CD4-positive, alpha-beta T cell (primary cell): ENCODE measurements at regions not wholly inside any gene's neighbourhood (a gene's known extent, or its start where the extent isn't known, plus 50 kb on each side); places are given as distances from the start of the nearest gene placed in this dataset.
"Not testable (repeated sequence)": the region's sequence is repeated elsewhere in the genome, so short reads cannot be mapped to it uniquely, and the experiment has no call there.

ENCODE experiments used
- ATAC-seq: fragments of 200-7000 bp; cut with Tn5 transposase; one replicate; pipeline ENCODE4 v1.10.0; 2022; ENCODE audit warnings: mild to moderate bottlenecking; ENCODE audit not compliant: poor library complexity
- CTCF ChIA-PET: fragments of 350-600 bp; sonication (Branson Sonifier 250); formaldehyde crosslinking; loops from one replicate; lab custom pipeline; 2021; ENCODE audit warnings: antibody characterized with exemption, inconsistent platforms; lab: Charles Lee
- POLR2A ChIA-PET: fragments of 350-600 bp; sonication (Branson Sonifier 250); formaldehyde crosslinking; loops from one replicate; lab custom pipeline; 2021; ENCODE audit warnings: antibody characterized with exemption, inconsistent platforms; lab: Charles Lee
- DNase-seq, 14 experiments: peaks; one replicate each; pipeline ENCODE4 v3.0.0-alpha.2; 2013 to 2020; ENCODE audit warnings: mixed read lengths in 2 of 14
- H3K27ac ChIP-seq, 2 donors: one replicate each; pipeline versions ENCODE4 v1.5.1 to v1.7.0; 2013; ENCODE audit warnings: low read length in 2 of 2, low read depth in 1 of 2, mild to moderate bottlenecking in 1 of 2
- H3K27me3 ChIP-seq, 2 experiments: 1 replicate in 1 of 2; 2 replicates in 1 of 2; pipeline versions ENCODE4 v1.6.1 to v1.7.0; 2013; ENCODE audit warnings: low read length in 2 of 2, control low read depth in 1 of 2, mild to moderate bottlenecking in 1 of 2, moderate library complexity in 1 of 2; ENCODE audit not compliant: insufficient read depth in 2 of 2, control insufficient read depth in 1 of 2
- H3K36me3 ChIP-seq: one replicate; pipeline ENCODE4 v1.6.1; 2013; ENCODE audit warnings: low read length, control low read depth; ENCODE audit not compliant: insufficient read depth
- H3K4me1 ChIP-seq: one replicate; pipeline ENCODE4 v1.6.1; 2013; ENCODE audit warnings: low read length, control low read depth; ENCODE audit not compliant: insufficient read depth
- H3K4me3 ChIP-seq: one replicate; pipeline ENCODE4 v1.5.1; 2013; ENCODE audit warnings: mild to moderate bottlenecking, low read length, moderate library complexity
- H3K9me3 ChIP-seq, 2 experiments: 1 replicate in 1 of 2; 2 replicates in 1 of 2; pipeline versions ENCODE4 v1.6.1 to v1.7.0; 2013; ENCODE audit warnings: low read length in 2 of 2, mild to moderate bottlenecking in 2 of 2, control low read depth in 1 of 2, moderate library complexity in 1 of 2; ENCODE audit not compliant: control insufficient read depth in 1 of 2, insufficient read depth in 1 of 2
- H3K27ac Mint-ChIP-seq: one replicate; pipeline ENCODE4 v1.8.0; 2020; ENCODE audit warnings: mixed read lengths
- H3K27me3 Mint-ChIP-seq: one replicate; pipeline ENCODE4 v1.8.0; 2021; ENCODE audit warnings: mixed read lengths
- H3K36me3 Mint-ChIP-seq: one replicate; pipeline ENCODE4 v1.8.0; 2021; ENCODE audit warnings: low read depth, mixed read lengths
- H3K4me1 Mint-ChIP-seq: one replicate; pipeline ENCODE4 v1.8.0; 2021; ENCODE audit warnings: low read depth, mixed read lengths
- H3K4me3 Mint-ChIP-seq: one replicate; pipeline ENCODE4 v1.8.0; 2020; ENCODE audit warnings: mild to moderate bottlenecking, mixed read lengths
- H3K9me3 Mint-ChIP-seq: one replicate; pipeline ENCODE4 v1.8.0; 2020; ENCODE audit warnings: mixed read lengths
- CTCF ChIP-seq: fragments of 200-600 bp; IDR thresholded peaks from one replicate; pipeline ENCODE4 v1.8.0; 2022; ENCODE audit warnings: antibody characterized with exemption, mild to moderate bottlenecking
- intact Hi-C, 2 experiments: fragments of 100-400 bp; cut with DNase I in 1 of 2; cut with micrococcal nuclease in 1 of 2; formaldehyde crosslinking; loops; one replicate each; pipeline versions ENCODE4 v1.15.1 to v1.9.0; 2023 to 2025; cut with DNase I, micrococcal nuclease

- intact Hi-C loops, result no loop called here
- Mint-ChIP-seq H3K9me3 (no peaks in the 10 kb centered on the region), H3K4me3 (no peak overlapping the region), H3K36me3 (no peaks in the 10 kb centered on the region), H3K4me1 (no peaks in the 10 kb centered on the region), H3K27ac (no peak overlapping the region), H3K27me3 (no peaks in the 10 kb centered on the region)
- H3K36me3 ChIP-seq, result no peaks in the 10 kb centered on the region
- H3K4me1 ChIP-seq, result no peaks in the 10 kb centered on the region
- ATAC-seq (no peak), DNase-seq (no peak)
- no peak overlapping the region for H3K27ac ChIP-seq
- no peaks in the 10 kb centered on the region for H3K9me3 ChIP-seq
- H3K27me3 ChIP-seq, result no peaks in the 10 kb centered on the region
- H3K4me3 ChIP-seq, result no peak overlapping the region
- ChIA-PET CTCF (no interaction called here), POLR2A (interaction anchor here (0.9 kb wide), 1 partner anchor 58 kb away, joined by 7 read pairs; no protein-coding TSS in a partner anchor)
- no peak for TF ChIP-seq CTCF
These were observed 57.7 kb upstream of the MAP4K3 start for GRCh38 chr2:39494784-39495251.

- ChIA-PET POLR2A (no interaction called here), CTCF (no interaction called here)
- Mint-ChIP-seq H3K27ac (no peak overlapping the region), H3K36me3 (no peaks in the 10 kb centered on the region), H3K9me3 (no peaks in the 10 kb centered on the region), H3K4me1 (no peaks in the 10 kb centered on the region), H3K27me3 (no peaks in the 10 kb centered on the region), H3K4me3 (no peak overlapping the region)
- DNase-seq (no peak), ATAC-seq (no peak)
- H3K4me1 ChIP-seq, result no peaks in the 10 kb centered on the region
- intact Hi-C loops, result no loop called here
- no peaks in the 10 kb centered on the region for H3K27me3 ChIP-seq
- H3K36me3 ChIP-seq, result no peaks in the 10 kb centered on the region
- TF ChIP-seq CTCF, result no peak
- H3K27ac ChIP-seq, result no peak overlapping the region
- no peak overlapping the region for H3K4me3 ChIP-seq
- H3K9me3 ChIP-seq, result no peaks in the 10 kb centered on the region
These were observed 60.2 kb upstream of the MAP4K3 start for GRCh38 chr2:39497082-39497801.

- H3K4me1 Mint-ChIP-seq, intact Hi-C loops, H3K4me3 Mint-ChIP-seq, H3K36me3 Mint-ChIP-seq, H3K9me3 Mint-ChIP-seq, CTCF ChIA-PET, DNase-seq, H3K27ac Mint-ChIP-seq, H3K27me3 Mint-ChIP-seq, H3K9me3 ChIP-seq, POLR2A ChIA-PET, H3K4me1 ChIP-seq, H3K4me3 ChIP-seq, H3K36me3 ChIP-seq, ATAC-seq, H3K27ac ChIP-seq, H3K27me3 ChIP-seq: not testable (repeated sequence)
These were observed 61.1 kb upstream of the MAP4K3 start for GRCh38 chr2:39498176-39498575.

GRCh38 chr2:39498786-39499185 lies 61.7 kb upstream of the MAP4K3 start:
- no peaks in the 10 kb centered on the region for H3K36me3 Mint-ChIP-seq
- no peak overlapping the region for H3K27ac Mint-ChIP-seq
- H3K9me3 Mint-ChIP-seq, result no peaks in the 10 kb centered on the region
- Histone ChIP-seq H3K9me3 (no peaks in the 10 kb centered on the region), H3K27ac (no peak overlapping the region), H3K4me1 (no peaks in the 10 kb centered on the region), H3K4me3 (no peak overlapping the region), H3K27me3 (no peaks in the 10 kb centered on the region), H3K36me3 (no peaks in the 10 kb centered on the region)
- ATAC-seq, result no peak
- DNase-seq, result no peak
- intact Hi-C loops, result no loop called here
- POLR2A ChIA-PET, result no interaction called here
- no peaks in the 10 kb centered on the region for H3K4me1 Mint-ChIP-seq
- H3K4me3 Mint-ChIP-seq, result no peak overlapping the region
- TF ChIP-seq CTCF, result no peak
- CTCF ChIA-PET, result no interaction called here
- peaks cover 9% of the 10 kb centered on the region for H3K27me3 Mint-ChIP-seq
